ENCODE measurements at regions not wholly inside any gene's neighbourhood (a gene's known extent, or its start where the extent isn't known, plus 50 kb on each side); places are given as distances from the start of the nearest gene placed in this dataset.
"Not testable (repeated sequence)": the region's sequence is repeated elsewhere in the genome, so short reads cannot be mapped to it uniquely, and the experiment has no call there.

DNA sequence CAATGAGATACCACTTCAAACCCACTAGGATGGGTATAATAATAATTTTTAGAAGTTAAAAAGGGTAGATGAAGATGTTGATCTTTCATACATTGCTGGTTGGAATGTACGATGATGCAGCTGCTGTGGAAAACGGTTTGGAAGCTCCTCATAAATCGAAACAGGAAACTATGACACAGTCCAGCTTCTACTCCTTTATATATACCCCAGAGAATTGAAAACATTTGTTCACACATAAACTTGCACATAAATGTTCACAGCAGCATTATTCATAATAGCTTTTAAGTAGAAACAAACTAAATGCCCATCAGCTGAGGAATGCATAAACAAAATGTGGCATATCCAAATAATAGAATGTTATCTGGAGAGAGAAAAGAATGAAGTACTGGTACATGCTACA lies 95.0 kb downstream of the STRADB start:
- TF ChIP-seq, protein P1, sequence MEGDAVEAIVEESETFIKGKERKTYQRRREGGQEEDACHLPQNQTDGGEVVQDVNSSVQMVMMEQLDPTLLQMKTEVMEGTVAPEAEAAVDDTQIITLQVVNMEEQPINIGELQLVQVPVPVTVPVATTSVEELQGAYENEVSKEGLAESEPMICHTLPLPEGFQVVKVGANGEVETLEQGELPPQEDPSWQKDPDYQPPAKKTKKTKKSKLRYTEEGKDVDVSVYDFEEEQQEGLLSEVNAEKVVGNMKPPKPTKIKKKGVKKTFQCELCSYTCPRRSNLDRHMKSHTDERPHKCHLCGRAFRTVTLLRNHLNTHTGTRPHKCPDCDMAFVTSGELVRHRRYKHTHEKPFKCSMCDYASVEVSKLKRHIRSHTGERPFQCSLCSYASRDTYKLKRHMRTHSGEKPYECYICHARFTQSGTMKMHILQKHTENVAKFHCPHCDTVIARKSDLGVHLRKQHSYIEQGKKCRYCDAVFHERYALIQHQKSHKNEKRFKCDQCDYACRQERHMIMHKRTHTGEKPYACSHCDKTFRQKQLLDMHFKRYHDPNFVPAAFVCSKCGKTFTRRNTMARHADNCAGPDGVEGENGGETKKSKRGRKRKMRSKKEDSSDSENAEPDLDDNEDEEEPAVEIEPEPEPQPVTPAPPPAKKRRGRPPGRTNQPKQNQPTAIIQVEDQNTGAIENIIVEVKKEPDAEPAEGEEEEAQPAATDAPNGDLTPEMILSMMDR (IDR thresholded peaks at IDR 0.05; ENCODE audit: low read depth, low read length) = no peak
- no peak for TF ChIP-seq MYC (IDR thresholded peaks at IDR 0.05; ENCODE audit: low read depth, low read length)
- TF ChIP-seq, protein P2, sequence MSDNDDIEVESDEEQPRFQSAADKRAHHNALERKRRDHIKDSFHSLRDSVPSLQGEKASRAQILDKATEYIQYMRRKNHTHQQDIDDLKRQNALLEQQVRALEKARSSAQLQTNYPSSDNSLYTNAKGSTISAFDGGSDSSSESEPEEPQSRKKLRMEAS (IDR thresholded peaks at IDR 0.05; ENCODE audit: low read depth, low read length) = no peak
- no peak for TF ChIP-seq POLR2A (IDR thresholded peaks at IDR 0.05; ENCODE audit: extremely low read depth, insufficient read length)
- DNase-seq (ENCODE audit: low read depth) = peak; percentile 29
- H3K4me3 ChIP-seq (ENCODE audit: low read depth, low read length) = no peak overlapping the region

DNA sequence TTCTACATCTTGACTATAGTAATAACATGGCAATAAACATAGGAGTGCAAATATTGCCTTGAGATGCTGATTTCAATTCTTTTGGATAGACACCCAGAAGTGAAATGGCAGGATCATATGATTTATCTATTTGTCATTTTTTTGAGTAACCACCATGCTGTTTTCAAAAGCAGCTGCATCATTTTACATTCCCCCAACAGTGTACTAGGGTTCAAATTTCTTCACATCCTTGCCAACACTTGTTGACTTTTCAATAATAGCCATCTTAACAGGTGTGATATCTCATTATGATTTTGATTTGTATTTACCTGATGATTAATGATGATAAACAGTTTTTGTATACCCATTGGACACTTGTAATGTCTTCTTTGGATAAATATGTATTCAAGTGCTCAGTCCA lies 90.8 kb downstream of the STRADB start:
- H3K4me3 ChIP-seq (ENCODE audit: low read depth, low read length) = no peak overlapping the region
- no peak for DNase-seq (ENCODE audit: low read depth)
- TF ChIP-seq, protein P1 (IDR thresholded peaks at IDR 0.05; ENCODE audit: low read depth, low read length) = no peak
- TF ChIP-seq MYC (IDR thresholded peaks at IDR 0.05; ENCODE audit: low read depth, low read length) = no peak
- TF ChIP-seq POLR2A (IDR thresholded peaks at IDR 0.05; ENCODE audit: extremely low read depth, insufficient read length) = no peak
- TF ChIP-seq, protein P2 (IDR thresholded peaks at IDR 0.05; ENCODE audit: low read depth, low read length) = no peak

DNA sequence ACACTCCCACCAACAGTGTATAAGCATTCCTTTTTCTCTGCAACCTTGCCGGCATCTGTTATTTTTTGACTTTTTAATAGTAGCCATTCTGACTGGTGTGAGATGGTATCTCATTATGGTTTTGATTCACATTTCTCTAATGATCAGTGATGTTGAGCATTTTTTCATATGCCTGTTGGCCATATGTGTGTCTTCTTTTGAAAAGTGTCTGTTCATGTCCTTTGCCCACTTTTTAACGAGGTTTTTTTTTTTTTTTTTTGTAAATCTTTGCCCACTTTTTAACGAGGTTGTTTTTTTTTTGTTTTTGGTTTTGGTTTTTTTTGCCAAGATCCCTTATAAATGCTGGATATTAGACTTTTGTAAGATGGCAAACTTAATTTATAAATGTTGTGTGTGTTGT lies 87.7 kb downstream of the STRADB start:
- not testable (repeated sequence) for H3K4me3 ChIP-seq (ENCODE audit: low read depth, low read length); DNase-seq (ENCODE audit: low read depth)

DNA sequence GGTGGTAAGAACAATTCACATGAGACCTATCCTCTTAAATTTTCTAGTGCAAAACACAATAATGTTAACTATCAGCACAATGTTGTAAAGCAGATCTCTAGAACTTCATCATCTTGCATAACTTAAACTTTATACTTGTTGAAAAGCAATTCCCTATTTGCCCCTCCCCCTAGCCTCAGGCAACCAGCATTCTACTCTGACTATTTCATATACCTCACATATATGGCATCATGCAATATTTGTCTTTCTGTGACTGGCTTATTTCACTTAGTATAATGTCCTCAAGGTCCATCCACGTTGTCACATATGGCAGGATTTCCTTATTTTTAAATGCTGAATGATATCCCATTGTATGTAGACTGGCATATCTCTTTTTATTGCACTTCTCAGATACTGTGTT lies 86.5 kb downstream of the STRADB start:
- TF ChIP-seq, protein P1 (IDR thresholded peaks at IDR 0.05; ENCODE audit: low read depth, low read length) = no peak
- TF ChIP-seq MYC (IDR thresholded peaks at IDR 0.05; ENCODE audit: low read depth, low read length) (no peak), POLR2A (IDR thresholded peaks at IDR 0.05; ENCODE audit: extremely low read depth, insufficient read length) (no peak)
- TF ChIP-seq, protein P2 (IDR thresholded peaks at IDR 0.05; ENCODE audit: low read depth, low read length) = no peak
- no peak for DNase-seq (ENCODE audit: low read depth)

DNA sequence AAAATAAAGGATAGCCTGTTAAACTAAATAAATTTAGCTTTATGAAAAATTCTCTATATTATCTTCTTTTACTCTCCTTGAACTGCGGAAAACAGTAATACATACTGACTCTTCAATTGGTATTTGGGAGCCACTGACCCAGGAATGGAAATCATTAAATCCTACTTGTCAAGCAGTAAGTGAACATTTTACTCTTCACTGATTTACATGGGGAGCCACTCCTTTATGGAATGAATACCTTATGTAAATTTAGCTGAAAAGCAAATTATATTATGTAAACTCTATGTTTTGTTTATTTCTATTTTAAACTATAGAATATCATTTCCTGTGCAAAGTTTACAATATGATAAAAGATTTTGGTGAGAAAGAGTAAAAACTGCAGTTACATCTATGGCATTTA lies 85.2 kb downstream of the STRADB start:
- TF ChIP-seq, protein P1 (IDR thresholded peaks at IDR 0.05; ENCODE audit: low read depth, low read length) = no peak
- TF ChIP-seq MYC (IDR thresholded peaks at IDR 0.05; ENCODE audit: low read depth, low read length) = no peak
- no peak for TF ChIP-seq POLR2A (IDR thresholded peaks at IDR 0.05; ENCODE audit: extremely low read depth, insufficient read length)
- TF ChIP-seq, protein P2 (IDR thresholded peaks at IDR 0.05; ENCODE audit: low read depth, low read length) = no peak
- no peak for DNase-seq (ENCODE audit: low read depth)
- H3K4me3 ChIP-seq (ENCODE audit: low read depth, low read length) = no peak overlapping the region

More for the DNA sequence above, 86.5 kb downstream of the STRADB start:
- H3K4me3 ChIP-seq (ENCODE audit: low read depth, low read length) = no peak overlapping the region

DNA sequence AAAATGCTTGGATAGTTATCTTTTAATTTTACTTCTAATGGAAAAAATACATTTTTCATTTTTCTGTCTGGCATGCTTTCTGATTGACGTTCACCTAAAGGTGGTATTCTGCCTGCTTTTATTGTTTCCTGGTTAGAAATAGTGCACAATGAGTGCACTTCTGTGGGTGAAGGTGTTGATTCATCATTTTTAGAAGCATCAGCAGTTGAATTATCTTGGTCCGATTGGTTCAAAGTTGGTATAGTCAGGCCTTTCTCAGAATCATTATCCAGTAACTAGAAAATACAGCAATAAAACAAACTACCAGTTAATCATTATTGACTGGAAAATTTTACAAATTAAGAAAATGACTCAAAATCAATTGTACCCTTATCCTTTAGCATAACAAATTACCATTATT lies 84.5 kb downstream of the STRADB start:
- no peak overlapping the region for H3K4me3 ChIP-seq (ENCODE audit: low read depth, low read length)
- DNase-seq (ENCODE audit: low read depth) = no peak
- TF ChIP-seq MYC (IDR thresholded peaks at IDR 0.05; ENCODE audit: low read depth, low read length) (no peak), POLR2A (IDR thresholded peaks at IDR 0.05; ENCODE audit: extremely low read depth, insufficient read length) (no peak)
- TF ChIP-seq, protein P1 (IDR thresholded peaks at IDR 0.05; ENCODE audit: low read depth, low read length) = no peak
- TF ChIP-seq, protein P2 (IDR thresholded peaks at IDR 0.05; ENCODE audit: low read depth, low read length) = no peak

Measured in NB4 (cell line).